Left lobe of liver (tissue), 2 donors: ENCODE measurements at regions not wholly inside any gene's neighbourhood (a gene's known extent, or its start where the extent isn't known, plus 50 kb on each side); places are given as distances from the start of the nearest gene placed in this dataset.
A peak's percentile ranks its signal among the peaks of the same experiment; 100 is the strongest.
"Not testable (repeated sequence)": the region's sequence is repeated elsewhere in the genome, so short reads cannot be mapped to it uniquely, and the experiment has no call there.

ENCODE experiments used
- ATAC-seq: fragments of 200-7000 bp; cut with Tn5 transposase; one replicate; pipeline ENCODE4 v1.9.1; 2020; ENCODE audit warnings: mild to moderate bottlenecking, moderate library complexity
- DNase-seq: peaks from one replicate; pipeline ENCODE4 v3.0.0-alpha.2; 2020; ENCODE audit warnings: low spot score
- donor health status: DM: no; HTN: no; CAD: no; lungs with moderate emphysema.
- donor health status: DM: no; HTN: yes; CAD: no.

GRCh38 chr22:19658967-19659804 lies 55.1 kb upstream of the SEPTIN5 start:
- DNase-seq (no peak), ATAC-seq (no peak)

- no peak for ATAC-seq
- no peak for DNase-seq
Observed at GRCh38 chr22:19659805-19660345, 54.4 kb upstream of the SEPTIN5 start.

- not testable (repeated sequence) for DNase-seq, ATAC-seq
Observed at GRCh38 chr22:19660583-19660982, 53.7 kb upstream of the SEPTIN5 start.

- ATAC-seq (no peak), DNase-seq (no peak)
Observed at GRCh38 chr22:19661156-19661555, 53.1 kb upstream of the SEPTIN5 start.

- DNase-seq, ATAC-seq: not testable (repeated sequence)
Observed at GRCh38 chr22:19662049-19662684, 52.1 kb upstream of the SEPTIN5 start.

- ATAC-seq (peak; percentile 44), DNase-seq (no peak)
Observed at GRCh38 chr22:19663286-19663815, 51.0 kb upstream of the SEPTIN5 start.

GRCh38 chr22:19663821-19664355 lies 50.4 kb upstream of the SEPTIN5 start:
- DNase-seq (no peak), ATAC-seq (no peak)

GRCh38 chr22:19664406-19664805 lies 49.9 kb upstream of the SEPTIN5 start:
- ATAC-seq: no peak
- no peak for DNase-seq
